H1 (cell line): ENCODE measurements at regions not wholly inside any gene's neighbourhood (a gene's known extent, or its start where the extent isn't known, plus 50 kb on each side); places are given as distances from the start of the nearest gene placed in this dataset.

Experiments used
- ATF3 ChIP-seq: IDR thresholded peaks from 2 replicates; pipeline ENCODE4 v1.6.1; 2011; ENCODE audit warnings: low read depth, mild to moderate bottlenecking, low read length; ENCODE audit not compliant: insufficient read depth
- BACH1 ChIP-seq: IDR thresholded peaks from 2 replicates; pipeline ENCODE4 v1.6.1; 2012; ENCODE audit warnings: low read length, improper control_type of control experiment
- BRCA1 ChIP-seq: IDR thresholded peaks from 2 replicates; pipeline ENCODE4 v1.6.1; 2012; ENCODE audit warnings: low read depth, low read length, improper control_type of control experiment
- CEBPB ChIP-seq: IDR thresholded peaks from 2 replicates; pipeline ENCODE4 v1.6.1; 2012; ENCODE audit warnings: low read depth, low read length
- CTBP2 ChIP-seq: IDR thresholded peaks from 2 replicates; pipeline ENCODE4 v1.7.0; 2011; ENCODE audit warnings: borderline replicate concordance, mild to moderate bottlenecking, moderate library complexity, mixed read lengths, low read length; ENCODE audit not compliant: insufficient read depth, insufficient read length
- CTCF ChIP-seq, 3 experiments: IDR thresholded peaks; 1 replicate in 2 of 3; 2 replicates in 1 of 3; pipeline versions ENCODE4 v1.5.1 to v1.6.1; 2011; ENCODE audit warnings: low read length in 3 of 3, mild to moderate bottlenecking in 3 of 3, inconsistent platforms in 2 of 3, low read depth in 1 of 3, moderate library complexity in 1 of 3; ENCODE audit not compliant: insufficient read depth in 1 of 3; ENCODE audit errors: control extremely low read depth in 1 of 3
- EP300 ChIP-seq, 2 experiments: IDR thresholded peaks; 1 replicate in 1 of 2; 2 replicates in 1 of 2; pipeline ENCODE4 v1.6.1; 2011 to 2012; ENCODE audit warnings: low read depth in 2 of 2, low read length in 2 of 2, mild to moderate bottlenecking in 2 of 2, borderline replicate concordance in 1 of 2, inconsistent platforms in 1 of 2, moderate library complexity in 1 of 2
- FOSL1 ChIP-seq: IDR thresholded peaks from 2 replicates; pipeline ENCODE4 v1.6.1; 2011; ENCODE audit warnings: mild to moderate bottlenecking, low read depth, low read length, moderate library complexity; ENCODE audit not compliant: insufficient read depth
- MAFK ChIP-seq: IDR thresholded peaks from 2 replicates; pipeline ENCODE4 v1.6.1; 2012; ENCODE audit warnings: low read depth, mild to moderate bottlenecking, improper control_type of control experiment, low read length

DNA sequence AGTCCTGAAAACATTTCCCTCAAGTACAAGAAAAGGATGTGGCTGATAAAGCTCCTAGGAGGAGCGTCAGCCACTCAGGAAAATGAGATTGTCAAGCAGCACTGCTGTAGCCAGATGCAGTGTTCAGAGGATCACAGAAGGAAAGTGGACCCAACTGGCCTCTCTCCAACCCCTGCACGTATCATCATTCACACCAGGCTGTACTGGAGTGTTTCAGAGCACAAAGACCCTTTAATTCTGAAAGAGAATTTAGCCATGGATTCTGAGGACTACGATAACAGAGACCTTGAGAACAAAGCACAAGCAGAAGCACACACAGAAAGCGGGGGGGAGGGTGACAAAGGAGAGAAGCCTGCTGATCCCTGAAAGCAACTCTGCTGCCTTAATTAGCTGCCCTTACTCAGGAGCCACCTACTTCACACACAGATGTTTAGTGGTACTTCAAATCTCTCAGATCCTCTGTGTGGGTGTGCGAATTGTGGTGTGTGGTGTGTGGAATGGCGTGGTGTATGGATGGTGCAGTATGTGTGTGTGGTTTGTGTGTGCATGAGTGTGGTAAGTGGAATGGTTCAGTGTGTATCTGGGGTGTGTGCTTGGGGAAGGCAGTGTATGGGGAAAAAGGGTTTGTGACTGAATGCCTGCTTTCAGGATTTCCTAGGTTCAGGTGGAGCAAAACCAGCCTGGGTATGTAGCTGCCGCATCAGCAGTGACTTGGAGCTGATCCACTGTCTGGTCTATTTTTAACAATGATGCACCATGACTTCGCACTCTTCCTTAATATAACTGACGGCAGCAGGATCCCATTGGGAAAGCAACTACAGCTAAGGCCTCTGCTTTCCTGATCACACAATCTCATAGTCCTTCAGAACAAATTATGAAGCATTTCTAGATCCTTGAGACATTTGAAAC lies 192.5 kb downstream of the RSL24D1 start (continued):
- no peak for TF ChIP-seq CTCF (IDR thresholded peaks at IDR 0.05; ENCODE audit: control extremely low read depth in 1 of 3, insufficient read depth in 1 of 3, low read depth in 1 of 3, low read length in 3 of 3)
- no peak for TF ChIP-seq EP300 (IDR thresholded peaks at IDR 0.05; ENCODE audit: borderline replicate concordance in 1 of 2, low read depth in 2 of 2, low read length in 2 of 2)
- TF ChIP-seq BACH1 = no peak
- no peak for TF ChIP-seq MAFK
- TF ChIP-seq FOSL1 = no peak
- no peak for TF ChIP-seq ATF3
- no peak for TF ChIP-seq CEBPB
- TF ChIP-seq CTBP2 = no peak
- no peak for TF ChIP-seq BRCA1
